Loucy (cell line): ENCODE measurements at regions not wholly inside any gene's neighbourhood (a gene's known extent, or its start where the extent isn't known, plus 50 kb on each side); places are given as distances from the start of the nearest gene placed in this dataset.

ENCODE experiments used
- EZH2phosphoT487 ChIP-seq: fragments of 200-600 bp; IDR thresholded peaks from 2 replicates; pipeline ENCODE4 v1.6.1; 2018; ENCODE audit warnings: antibody characterized with exemption, mild to moderate bottlenecking, moderate library complexity, borderline replicate concordance
- TF ChIP-seq, protein P1 (sequence below): fragments of 200-600 bp; sonication (generic); conservative IDR thresholded peaks from 2 replicates; pipeline ENCODE4 v1.5.1; 2014; ENCODE audit warnings: mild to moderate bottlenecking, antibody characterized with exemption, low read length

DNA sequence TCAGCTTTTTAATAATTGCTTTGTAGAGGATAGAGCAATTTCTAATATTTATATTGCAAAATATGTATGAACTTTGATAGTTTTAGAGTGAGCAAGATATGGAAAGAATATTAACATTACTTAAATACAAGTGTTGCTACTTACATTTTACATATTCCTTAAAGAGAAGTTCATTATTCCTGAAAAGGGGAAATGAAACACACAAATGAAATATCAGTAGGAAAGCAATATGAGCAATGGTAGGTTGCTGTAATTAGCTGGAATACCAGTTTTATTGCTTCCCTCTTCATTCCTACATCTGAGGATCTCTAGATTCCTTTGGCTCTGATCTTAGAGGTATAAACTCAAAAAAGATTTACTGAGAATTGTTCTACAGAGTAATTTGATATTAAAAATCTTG, 414.1 kb downstream of the FAM170A start:
- TF ChIP-seq, protein P1, sequence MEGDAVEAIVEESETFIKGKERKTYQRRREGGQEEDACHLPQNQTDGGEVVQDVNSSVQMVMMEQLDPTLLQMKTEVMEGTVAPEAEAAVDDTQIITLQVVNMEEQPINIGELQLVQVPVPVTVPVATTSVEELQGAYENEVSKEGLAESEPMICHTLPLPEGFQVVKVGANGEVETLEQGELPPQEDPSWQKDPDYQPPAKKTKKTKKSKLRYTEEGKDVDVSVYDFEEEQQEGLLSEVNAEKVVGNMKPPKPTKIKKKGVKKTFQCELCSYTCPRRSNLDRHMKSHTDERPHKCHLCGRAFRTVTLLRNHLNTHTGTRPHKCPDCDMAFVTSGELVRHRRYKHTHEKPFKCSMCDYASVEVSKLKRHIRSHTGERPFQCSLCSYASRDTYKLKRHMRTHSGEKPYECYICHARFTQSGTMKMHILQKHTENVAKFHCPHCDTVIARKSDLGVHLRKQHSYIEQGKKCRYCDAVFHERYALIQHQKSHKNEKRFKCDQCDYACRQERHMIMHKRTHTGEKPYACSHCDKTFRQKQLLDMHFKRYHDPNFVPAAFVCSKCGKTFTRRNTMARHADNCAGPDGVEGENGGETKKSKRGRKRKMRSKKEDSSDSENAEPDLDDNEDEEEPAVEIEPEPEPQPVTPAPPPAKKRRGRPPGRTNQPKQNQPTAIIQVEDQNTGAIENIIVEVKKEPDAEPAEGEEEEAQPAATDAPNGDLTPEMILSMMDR, result no peak
- no peak for TF ChIP-seq EZH2phosphoT487
